HG03039 (cell line): ENCODE measurements at regions not wholly inside any gene's neighbourhood (a gene's known extent, or its start where the extent isn't known, plus 50 kb on each side); places are given as distances from the start of the nearest gene placed in this dataset.

Source experiments
- ATAC-seq: cut with Tn5 transposase; IDR thresholded peaks from one replicate; pipeline ENCODE4 v1.9.1; 2021; ENCODE audit warnings: mild to moderate bottlenecking, moderate library complexity; ENCODE audit not compliant: unreplicated experiment

DNA sequence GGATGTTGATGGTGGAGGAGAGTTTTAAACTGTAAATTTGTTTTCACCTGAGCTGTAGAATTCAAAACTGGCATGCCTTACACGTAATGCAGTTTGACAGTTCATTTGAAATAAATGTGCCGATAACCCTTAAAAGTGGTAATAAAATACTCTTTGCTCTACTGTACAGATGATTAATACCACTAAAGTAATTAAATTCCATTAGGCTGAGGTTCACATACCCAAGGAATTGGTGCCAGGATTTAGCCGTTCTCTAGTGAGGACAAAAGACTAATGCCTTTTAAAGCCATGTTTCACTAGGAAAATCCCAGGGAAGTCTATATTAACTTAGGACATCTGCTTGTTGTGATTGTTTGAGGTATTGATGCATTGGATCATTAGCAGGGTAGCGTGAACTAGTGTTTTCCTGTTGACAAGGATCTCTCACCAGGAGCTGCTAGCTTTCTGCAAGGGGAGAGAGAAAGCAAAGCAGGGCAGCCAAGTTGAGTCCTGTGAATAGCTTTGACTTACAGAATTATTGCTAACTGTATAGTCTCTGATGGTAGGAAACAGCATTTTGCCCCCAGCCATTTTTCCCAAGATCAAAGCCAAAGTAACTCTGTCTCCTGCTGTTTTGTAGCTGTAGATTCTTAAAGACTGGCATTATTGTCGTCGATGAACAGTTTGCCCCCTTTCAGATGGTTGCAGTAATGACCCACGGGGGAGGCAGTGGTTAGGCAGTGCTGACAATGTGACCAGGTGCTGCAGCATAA lies 280.9 kb upstream of the FANCL start:
- no peak for ATAC-seq

DNA sequence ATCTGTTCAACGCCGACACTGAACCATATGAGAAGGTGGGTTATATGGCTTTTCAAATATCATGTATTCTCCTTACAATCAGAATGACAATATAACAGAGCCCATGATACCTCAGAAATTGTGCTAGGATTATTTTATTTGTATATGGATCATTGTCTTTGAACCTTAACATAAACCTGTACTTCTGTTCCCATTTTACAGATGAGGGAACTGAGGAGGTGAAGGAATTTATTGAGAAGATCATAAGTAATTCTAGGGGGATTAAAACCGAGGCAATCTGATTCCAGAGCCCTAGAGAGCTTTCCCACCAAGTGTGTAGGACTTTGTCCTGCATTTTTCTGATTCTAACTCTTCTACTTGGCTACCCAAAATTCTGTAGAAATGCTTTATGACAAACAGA lies 279.8 kb upstream of the FANCL start:
- ATAC-seq, result no peak

DNA sequence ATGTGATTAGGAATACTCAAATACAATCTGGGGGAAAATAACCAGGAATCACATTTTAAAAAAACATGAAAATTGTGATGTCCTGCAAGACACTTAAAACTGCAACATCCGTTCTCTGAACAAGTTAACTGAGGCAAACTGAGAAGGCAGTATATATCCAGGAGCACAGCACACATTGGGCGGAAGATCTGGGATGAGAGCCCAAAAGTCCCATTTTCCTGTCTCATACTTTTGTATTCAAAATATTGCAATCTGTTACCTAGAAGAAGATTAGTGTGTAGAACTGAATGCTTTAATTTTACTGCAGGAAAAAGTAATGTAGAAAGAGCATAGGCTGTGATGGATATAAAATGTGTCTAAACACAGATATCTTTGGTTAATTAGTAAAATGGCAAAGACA lies 276.8 kb upstream of the FANCL start:
- no peak for ATAC-seq

DNA sequence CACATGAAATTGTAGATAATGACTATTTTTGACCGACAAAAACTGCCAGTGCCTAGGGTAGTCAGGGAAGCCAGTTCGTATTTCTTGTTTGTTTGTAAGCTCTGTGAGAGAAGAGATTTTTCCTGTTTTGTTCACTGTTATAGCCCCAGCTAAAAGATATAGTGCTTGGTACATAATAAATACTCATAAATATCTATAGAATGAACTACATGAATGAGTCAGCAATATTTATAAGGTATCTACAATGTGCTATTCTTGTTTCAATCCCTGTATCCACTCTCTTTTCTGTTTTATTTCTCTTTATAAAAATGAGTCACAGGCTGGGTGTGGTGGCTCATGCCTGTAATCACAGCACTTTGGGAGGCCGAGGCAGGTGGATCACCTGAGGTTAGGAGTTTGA lies 275.6 kb upstream of the FANCL start:
- no peak for ATAC-seq

DNA sequence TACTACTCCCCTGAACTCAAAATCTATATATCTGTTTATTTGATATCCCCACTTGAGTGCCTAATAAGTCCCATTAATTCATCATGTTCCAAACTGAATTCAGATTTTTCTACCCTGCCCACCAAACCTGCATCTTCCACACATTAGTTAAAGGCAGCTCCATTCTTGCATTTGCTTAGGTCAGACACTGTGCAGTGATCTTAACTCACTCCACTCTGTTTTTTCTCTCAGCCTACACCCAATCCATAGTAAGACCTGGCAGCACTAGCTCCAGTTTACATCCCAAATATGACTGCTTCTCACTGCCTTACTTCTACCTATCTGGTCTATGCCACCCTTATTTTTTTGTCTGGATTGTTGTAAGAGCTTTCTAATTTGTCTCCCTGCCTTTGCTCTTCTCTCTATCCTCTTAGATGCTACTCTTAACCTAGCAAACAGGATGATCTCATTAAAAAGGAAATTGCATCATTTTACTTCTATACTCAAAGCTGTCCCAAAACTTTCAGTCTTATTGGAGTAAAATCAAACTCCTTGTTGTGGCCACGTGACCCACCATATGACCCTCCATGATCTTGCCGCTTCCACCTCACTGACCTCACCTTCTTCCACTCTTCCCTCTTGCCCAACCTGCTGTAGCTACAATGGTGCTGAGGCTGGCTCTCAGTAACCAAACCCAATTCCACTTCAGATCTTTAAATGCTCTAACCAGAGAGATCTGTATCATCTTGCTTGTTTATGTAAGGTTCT lies 274.9 kb upstream of the FANCL start:
- ATAC-seq, result no peak

DNA sequence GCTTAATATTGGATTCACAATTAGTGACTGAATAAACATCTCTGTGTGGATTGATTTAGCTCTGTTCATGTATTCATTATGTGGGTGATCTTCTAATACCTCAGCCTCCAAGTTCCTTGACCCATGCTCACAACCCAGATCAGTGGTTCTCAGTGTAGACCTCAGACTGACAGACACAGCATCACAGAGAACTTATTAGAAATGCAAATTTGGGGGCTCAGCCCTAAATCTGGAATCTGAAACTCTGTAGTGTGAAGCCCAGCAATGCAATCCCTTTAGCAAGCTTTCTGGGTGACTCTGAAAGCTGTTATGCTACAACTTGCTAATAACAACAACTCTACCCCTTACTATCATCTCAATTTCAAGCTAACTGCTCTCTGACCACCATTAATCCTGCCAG lies 273.1 kb upstream of the FANCL start:
- peak; percentile 95 for ATAC-seq

DNA sequence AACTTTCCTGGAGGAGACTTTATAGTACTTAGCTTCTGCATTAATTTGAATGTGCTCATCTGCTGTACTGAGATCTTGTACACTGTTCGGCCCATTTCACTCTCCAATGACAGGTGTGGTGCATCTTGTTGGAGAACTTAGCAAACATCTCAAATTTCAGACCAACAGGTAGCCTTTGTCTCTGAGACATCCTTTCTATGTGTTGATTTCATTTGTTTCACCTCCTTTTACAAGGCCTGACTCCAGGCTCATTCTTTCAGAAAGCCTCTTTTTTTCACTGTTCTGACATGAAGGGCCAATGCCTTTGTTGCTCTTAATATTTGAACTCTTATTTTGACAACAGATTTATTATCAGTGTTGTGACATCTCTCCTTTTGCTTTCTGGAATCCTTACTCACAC lies 271.8 kb upstream of the FANCL start:
- no peak for ATAC-seq

DNA sequence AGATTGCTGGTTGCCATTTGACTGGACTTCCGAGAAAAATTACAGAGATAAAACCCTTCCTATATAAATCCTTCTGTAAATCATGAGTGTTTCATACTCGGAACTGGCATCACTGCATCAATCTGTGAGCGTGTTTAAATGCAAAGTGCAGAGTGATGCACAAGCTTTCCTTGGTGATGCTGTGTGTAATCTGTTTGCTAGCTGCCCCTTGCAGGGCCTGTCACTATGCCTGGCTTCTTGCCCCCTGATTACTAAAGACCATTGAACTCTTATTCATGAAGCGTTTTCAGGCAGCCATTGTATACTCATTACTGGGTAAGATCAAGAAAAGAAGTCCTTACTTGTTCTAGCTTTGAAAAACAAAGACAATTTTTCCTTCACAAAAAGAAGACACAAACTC lies 266.9 kb upstream of the FANCL start:
- ATAC-seq, result no peak

DNA sequence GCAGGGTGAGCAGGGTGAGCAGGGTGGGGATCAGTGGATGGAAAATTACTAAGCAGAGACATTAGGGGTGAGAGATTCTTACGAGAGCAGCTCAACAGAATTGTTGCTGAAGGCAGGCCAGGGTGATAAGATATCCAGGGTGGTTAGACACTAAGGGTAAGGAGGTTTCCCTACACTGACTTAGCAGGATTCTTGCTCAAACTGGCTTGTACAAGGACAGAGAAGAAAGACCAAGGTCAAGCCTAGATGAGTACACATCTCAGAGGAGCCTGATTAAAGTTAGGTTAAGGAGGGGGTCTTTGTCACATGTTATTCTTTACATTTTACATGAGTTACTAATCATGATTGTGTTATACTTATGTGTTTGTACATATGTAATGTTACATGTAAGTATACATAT lies 262.8 kb upstream of the FANCL start:
- ATAC-seq, result no peak

DNA sequence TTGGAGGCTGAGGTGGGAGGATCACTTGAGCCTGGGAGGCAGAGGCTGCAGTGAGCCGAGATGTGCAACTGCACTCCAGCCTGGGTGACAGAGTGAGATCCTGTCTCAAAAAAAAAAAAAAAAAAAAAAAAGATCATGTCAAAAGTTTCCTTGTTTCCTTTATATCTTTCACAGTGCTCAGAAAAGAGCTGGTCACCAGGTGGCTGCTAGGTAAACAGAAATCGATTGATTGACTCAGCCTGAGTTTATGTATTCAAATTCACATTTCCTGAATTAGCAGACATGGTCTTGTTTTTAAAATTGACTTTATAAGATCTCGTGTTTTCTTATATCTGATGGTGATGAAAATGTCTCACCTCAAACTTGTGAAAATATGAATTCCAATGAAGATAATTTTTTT lies 261.8 kb upstream of the FANCL start:
- no peak for ATAC-seq

DNA sequence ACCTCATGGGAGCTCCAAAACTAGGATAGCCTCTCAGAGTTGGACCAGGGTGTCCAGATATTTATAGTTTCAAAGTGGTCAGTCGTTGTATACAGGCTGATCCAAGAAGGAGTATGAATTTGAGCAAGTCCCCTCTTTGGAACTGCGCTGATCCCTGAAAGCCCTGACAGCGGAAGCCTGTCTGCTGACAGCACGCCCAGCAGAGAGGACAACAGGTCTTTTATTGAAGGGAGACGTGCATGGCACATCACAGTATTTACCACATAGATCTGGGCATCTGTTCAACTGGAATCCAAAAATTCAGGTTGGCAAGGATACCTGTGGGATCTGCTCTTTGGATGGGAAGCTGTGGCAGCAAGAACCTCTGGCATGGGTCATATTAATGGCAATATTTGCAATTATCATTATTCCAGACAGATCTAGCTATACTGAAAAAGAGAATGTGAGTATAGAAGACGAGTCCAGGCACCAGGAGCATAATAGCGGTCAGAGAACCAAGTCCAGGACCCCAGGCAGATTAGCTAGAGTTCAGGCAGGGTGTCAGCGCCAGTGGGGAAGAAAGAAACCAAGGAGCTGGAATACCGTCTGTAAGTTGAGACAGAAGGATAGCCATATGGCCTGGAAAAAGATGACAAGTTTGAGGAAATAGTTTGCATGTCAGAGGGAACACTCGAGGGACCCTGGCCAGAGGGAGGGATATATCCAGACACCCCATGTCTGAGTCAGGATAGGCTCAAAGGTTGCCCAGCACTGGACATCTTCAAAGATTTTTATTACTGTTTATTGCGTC lies 260.4 kb upstream of the FANCL start:
- no peak for ATAC-seq

DNA sequence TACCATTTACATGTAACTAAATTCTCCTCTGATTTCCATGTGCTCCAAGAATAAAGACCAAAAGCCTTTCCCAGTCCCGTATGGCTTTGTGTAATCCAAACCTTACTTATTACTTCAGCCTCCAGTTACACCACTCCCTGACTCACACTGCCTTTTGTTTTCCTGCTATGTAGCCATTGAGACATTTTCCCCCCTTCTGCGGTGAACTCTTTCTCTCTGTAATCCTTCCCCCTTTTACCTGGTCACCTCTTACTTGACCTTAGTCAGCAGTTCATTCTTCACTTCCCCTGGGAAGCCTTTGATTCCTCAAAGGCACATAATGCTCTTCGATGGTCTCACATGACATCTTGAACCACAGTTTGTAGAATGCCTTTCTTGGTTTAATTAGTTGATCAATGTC lies 256.0 kb upstream of the FANCL start:
- no peak for ATAC-seq

DNA sequence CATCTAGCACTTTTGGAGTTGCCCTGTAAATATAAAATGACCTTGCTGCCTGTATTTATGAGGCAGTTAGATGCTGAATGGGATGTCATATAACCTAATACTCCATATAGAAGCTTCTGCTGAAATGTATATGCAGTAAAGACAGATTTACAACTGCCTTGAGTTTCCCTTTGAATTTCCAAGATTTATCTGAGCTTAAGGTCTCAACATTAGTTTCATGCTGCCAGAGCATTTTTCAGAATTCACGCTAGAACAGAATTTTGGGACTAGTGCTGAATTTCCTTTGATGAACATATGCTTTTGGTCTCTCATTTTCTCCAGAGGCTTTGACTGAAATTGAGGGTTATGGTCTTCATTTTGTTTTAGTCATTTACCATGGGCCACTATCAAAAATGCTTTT lies 254.7 kb upstream of the FANCL start:
- ATAC-seq, result no peak

DNA sequence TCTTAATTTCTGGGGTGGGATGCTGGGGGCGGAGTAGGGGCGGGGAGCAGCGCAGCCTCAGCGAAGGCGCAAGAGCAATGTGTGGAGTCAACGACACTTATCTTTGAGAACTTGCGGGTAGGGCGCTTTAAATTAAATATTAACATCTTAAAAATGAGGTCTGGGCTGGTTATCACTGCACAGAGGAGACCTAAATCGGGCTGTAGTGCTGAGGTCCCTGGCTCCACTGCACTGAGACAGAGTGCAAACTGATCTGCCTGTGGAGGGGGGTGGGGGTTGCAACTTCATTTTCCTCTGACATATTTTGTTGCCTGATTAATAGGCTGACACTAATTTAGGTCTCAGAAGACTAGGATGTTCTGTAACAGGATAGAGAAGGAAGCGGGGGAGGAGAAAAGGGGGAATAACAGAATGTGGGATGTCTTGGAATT lies 253.0 kb upstream of the FANCL start:
- no peak for ATAC-seq

DNA sequence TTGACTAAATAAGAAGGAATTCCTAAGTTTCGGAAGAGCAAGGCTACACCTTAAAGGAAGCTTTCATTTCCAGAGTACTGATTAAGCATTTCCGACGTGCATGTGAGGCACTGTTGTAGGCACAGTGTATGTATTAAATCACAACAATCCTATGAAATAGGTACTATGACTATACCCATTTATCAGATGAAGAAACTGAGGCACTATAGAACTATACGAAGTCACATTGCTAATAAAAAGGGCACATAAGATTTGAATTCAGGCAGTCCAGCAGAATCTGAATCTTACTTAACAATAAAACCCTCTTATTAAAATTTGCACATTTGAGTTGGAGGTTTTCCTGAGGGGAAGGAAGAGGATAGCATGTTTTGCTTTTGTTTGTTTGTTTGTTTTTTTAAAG lies 243.5 kb upstream of the FANCL start:
- no peak for ATAC-seq

DNA sequence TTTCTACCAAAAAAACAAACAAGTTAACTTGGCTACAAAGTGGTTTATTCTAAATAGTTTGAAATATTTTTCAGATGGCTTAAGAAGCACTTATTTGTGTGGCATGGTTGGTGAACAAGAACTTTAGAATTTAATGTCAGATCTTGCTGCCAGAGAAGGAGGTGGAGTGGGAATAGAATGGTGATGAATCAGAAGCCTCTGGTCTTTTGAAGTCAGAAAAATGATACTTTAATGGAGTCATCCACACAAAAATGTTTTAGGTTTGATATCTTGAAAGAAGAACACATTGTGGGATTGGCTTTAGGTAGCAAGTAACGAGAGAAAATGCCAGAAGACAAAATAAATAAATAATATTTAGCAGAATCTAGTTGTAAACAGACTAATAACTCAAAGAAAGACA lies 243.1 kb upstream of the FANCL start:
- no peak for ATAC-seq

DNA sequence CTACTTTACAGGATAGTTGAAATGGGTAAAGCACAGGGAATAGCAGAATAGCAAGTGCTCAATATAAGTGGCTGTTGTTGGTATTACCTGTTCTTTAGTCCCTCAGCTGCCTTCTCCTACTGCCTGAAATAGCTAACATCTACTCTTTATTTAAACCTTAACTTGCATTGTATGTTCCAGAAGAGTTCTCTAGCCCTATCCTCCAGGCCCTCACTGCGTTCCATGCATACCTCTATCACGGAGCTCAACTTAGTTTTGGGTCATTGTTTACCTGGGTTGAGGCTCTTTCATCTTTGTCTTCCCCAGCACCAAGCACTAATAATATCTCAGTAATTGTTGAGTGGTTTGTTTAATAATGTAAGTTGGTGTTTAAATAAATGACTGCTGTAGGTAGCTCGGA lies 242.2 kb upstream of the FANCL start:
- no peak for ATAC-seq

DNA sequence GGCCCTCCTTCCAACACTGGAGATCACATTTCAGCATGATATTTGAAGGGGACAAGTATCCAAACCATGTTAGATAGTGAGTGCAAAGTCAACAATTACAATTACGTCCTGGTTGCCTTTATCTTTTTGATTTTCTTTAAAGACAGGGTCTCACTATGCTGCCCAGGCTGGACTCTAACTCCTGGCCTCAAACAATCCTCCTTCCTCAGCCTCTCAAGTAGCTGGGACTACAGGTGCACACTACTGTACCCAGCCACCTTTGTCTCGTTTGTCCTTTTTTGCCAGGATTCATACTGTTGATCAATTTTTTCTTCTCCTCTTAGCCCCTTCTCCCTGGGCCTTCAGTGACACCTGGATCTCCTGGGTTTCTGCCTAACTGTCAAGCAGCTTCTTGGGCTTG lies 240.5 kb upstream of the FANCL start:
- ATAC-seq, result no peak

DNA sequence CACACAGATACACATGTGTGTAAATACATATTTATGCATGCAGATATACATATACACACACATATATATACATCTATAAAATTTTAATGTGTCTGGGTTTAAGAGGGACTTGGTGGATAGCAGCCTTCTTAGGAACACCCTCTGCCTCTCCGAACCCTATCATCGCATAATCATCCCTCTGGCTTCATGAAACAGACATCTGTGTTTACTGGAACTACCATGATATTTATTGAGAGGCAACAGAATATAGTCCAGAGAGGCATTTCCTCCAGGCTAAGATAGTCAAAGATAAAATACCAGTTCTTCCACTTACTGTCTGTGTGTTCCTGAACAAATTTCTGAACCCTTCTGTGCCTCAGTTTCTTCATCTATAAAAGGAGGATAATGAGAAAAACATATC lies 239.0 kb upstream of the FANCL start:
- no peak for ATAC-seq

DNA sequence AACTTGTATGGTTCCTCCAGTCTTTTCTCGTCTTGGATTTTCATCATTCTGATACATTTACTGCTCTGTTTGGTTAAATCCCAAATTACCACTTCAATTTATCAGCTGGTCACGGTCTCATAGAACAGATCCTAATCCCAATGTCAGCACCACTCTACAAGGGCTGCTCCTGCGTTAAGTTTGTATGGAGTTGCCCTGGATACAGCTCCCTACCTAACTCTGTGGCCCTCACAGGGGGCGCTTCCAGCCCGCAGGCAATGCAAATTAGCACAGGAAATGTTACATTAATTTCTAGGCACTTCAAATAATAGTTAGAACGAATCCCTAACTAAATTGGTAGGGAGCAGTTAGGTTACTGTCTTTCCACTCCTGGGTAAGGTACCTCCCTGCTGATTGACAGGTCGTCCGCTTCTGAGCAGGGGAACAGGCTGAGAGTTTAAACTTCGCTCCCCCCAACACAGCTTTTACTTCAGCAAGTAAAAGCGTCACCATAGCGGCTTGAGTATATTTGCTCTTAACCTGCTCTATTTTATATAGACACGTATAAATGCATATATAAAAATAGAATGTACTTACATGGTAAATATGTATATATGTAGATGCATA lies 238.5 kb upstream of the FANCL start:
- ATAC-seq, result no peak

DNA sequence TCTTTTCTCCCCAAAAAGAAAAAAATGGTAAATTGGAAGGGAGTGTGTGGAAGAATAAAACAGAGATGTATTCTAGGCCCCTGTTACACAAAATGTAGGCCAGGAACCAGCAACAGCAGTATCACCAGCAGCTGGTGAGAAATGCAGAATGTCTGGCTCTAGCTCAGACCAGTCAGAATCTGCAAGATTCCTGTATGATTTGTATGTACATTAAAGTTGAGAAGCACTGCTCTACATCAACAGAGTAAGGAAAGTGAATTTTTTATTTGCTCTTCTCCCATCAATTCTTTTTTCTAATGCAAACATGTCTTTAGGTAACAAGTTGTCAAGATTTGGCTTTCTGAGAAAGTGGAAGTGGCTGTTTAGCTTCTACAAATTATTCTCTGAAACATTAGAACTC lies 235.4 kb upstream of the FANCL start:
- ATAC-seq, result no peak
